Stomach (tissue), 4 donors: ENCODE measurements at regions not wholly inside any gene's neighbourhood (a gene's known extent, or its start where the extent isn't known, plus 50 kb on each side); places are given as distances from the start of the nearest gene placed in this dataset.

Experiments used
- EP300 ChIP-seq: sonication (generic); formaldehyde crosslinking; IDR thresholded peaks from one replicate; pipeline ENCODE4 v1.6.1; 2017; ENCODE audit warnings: antibody characterized with exemption
- POLR2A ChIP-seq, 4 donors: fragments of 450-650 bp; IDR thresholded peaks; one replicate each; pipeline ENCODE4 v1.6.1; 2016; ENCODE audit warnings: antibody characterized with exemption in 4 of 4, control low read depth in 2 of 4, mild to moderate bottlenecking in 1 of 4, moderate library complexity in 1 of 4
- TF ChIP-seq, protein P1 (sequence below), 7 experiments: fragments of 450-650 bp in 4 of 7; fragments of 200-600 bp in 3 of 7; sonication (generic) in 3 of 7; IDR thresholded peaks; one replicate each; pipeline ENCODE4 v1.5.1; 2016 to 2019; ENCODE audit warnings: antibody characterized with exemption in 7 of 7, control low read depth in 2 of 7, mild to moderate bottlenecking in 1 of 7

DNA sequence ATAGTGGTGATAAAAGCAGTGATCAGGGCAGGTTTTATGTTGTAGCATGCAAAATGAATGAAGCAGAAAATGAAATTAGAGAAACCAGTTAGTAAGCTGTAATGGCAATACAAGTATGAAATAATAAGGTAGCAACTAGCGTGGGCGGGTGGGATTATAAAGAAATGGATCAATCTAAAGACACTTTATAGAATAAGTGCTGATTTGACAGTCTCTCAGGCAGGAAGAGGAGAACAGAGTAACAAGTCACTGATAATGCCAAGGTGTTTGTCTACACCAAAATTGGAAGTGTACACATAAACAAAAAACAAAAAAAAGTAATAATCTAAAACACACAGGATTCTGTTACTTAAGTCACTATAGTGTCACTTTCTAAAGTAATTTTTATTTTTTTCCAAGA lies 51.0 kb upstream of the PCBP1 start:
- no peak for TF ChIP-seq POLR2A (IDR thresholded peaks at IDR 0.05)
- TF ChIP-seq, protein P1, sequence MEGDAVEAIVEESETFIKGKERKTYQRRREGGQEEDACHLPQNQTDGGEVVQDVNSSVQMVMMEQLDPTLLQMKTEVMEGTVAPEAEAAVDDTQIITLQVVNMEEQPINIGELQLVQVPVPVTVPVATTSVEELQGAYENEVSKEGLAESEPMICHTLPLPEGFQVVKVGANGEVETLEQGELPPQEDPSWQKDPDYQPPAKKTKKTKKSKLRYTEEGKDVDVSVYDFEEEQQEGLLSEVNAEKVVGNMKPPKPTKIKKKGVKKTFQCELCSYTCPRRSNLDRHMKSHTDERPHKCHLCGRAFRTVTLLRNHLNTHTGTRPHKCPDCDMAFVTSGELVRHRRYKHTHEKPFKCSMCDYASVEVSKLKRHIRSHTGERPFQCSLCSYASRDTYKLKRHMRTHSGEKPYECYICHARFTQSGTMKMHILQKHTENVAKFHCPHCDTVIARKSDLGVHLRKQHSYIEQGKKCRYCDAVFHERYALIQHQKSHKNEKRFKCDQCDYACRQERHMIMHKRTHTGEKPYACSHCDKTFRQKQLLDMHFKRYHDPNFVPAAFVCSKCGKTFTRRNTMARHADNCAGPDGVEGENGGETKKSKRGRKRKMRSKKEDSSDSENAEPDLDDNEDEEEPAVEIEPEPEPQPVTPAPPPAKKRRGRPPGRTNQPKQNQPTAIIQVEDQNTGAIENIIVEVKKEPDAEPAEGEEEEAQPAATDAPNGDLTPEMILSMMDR (IDR thresholded peaks at IDR 0.05) = no peak
- TF ChIP-seq EP300 = no peak
